ENCODE measurements at regions not wholly inside any gene's neighbourhood (a gene's known extent, or its start where the extent isn't known, plus 50 kb on each side); places are given as distances from the start of the nearest gene placed in this dataset.

DNA sequence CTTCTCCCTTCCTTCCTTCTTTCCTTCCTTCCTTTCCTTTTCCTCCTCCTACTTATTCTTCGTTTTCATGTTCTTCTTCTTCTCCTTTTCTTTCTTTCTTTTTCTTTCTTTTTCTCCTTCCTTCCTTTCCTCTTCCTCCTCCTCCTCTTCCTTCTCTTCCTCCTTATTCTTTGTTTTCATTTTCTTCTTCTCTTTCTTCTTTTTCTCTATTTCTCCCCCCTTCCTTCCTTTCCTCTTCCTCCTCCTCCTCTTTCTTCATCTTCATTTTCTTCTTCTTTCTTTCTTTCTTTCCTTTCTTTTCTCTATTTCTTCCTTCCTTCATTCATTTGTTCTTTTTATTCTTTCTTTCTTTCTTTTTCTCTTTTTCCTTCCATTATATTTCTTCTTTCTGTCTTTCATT lies 671.6 kb downstream of the IQCM start:
- H3K27me3 ChIP-seq (ENCODE audit: insufficient read depth, low read length, poor library complexity), result no peaks in the 10 kb centered on the region
- H3K4me3 ChIP-seq (ENCODE audit: low read depth in 1 of 2, low read length in 2 of 2), result no peak overlapping the region
- H3K36me3 ChIP-seq (ENCODE audit: insufficient read depth, low read length), result no peaks in the 10 kb centered on the region
- H3K27ac ChIP-seq (ENCODE audit: low read length), result no peak overlapping the region
- no peaks in the 10 kb centered on the region for H3K79me2 ChIP-seq (ENCODE audit: insufficient read depth, low read length)
- TF ChIP-seq EZH2 (IDR thresholded peaks at IDR 0.05; ENCODE audit: borderline replicate concordance, low read depth, low read length, severe bottlenecking) (no peak), CTCF (IDR thresholded peaks at IDR 0.05; ENCODE audit: borderline replicate concordance, extremely low read depth, low read length, poor library complexity, severe bottlenecking) (no peak)
- ATAC-seq (ENCODE audit: insufficient read depth, low read depth), result no peak
- no peak for DNase-seq
- no peak overlapping the region for H3K4me2 ChIP-seq (ENCODE audit: insufficient read depth, low read length)
- H3K9me3 ChIP-seq (ENCODE audit: insufficient read depth, low read length, severe bottlenecking), result no peaks in the 10 kb centered on the region
- no peaks in the 10 kb centered on the region for H3K4me1 ChIP-seq (ENCODE audit: insufficient read depth, low read length)
- no peak overlapping the region for H3K9ac ChIP-seq (ENCODE audit: low read depth, low read length)
- H4K20me1 ChIP-seq (ENCODE audit: insufficient read depth, low read length), result no peaks in the 10 kb centered on the region
- H2AFZ ChIP-seq (ENCODE audit: low read depth, low read length), result no peak overlapping the region

DNA sequence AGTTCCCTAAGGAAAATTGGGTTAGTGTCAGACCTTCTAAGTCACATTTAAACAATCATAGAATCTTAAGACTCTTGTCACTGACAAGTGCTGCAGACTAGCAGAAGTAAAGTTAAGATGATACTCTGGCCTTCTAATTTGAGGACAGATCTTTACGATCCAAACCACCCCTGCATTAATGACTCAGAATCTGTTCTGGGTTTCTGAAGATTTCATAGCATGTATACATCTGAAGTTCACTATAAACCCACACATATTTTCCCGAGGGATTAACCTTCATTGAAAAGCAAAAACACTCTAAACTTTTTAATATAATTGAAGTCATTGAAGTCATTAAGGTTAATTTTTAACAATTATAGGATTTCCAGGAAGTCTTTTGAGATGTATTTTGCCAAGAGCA lies 674.3 kb downstream of the IQCM start:
- ATAC-seq (ENCODE audit: insufficient read depth, low read depth), result no peak
- no peaks in the 10 kb centered on the region for H3K36me3 ChIP-seq (ENCODE audit: insufficient read depth, low read length)
- no peak overlapping the region for H3K4me3 ChIP-seq (ENCODE audit: low read depth in 1 of 2, low read length in 2 of 2)
- H4K20me1 ChIP-seq (ENCODE audit: insufficient read depth, low read length), result no peaks in the 10 kb centered on the region
- H3K4me2 ChIP-seq (ENCODE audit: insufficient read depth, low read length), result no peak overlapping the region
- H3K9ac ChIP-seq (ENCODE audit: low read depth, low read length), result no peak overlapping the region
- no peak for DNase-seq
- H3K79me2 ChIP-seq (ENCODE audit: insufficient read depth, low read length), result no peaks in the 10 kb centered on the region
- no peak for TF ChIP-seq CTCF (IDR thresholded peaks at IDR 0.05; ENCODE audit: borderline replicate concordance, extremely low read depth, low read length, poor library complexity, severe bottlenecking)
- TF ChIP-seq EZH2 (IDR thresholded peaks at IDR 0.05; ENCODE audit: borderline replicate concordance, low read depth, low read length, severe bottlenecking), result no peak
- no peaks in the 10 kb centered on the region for H3K27me3 ChIP-seq (ENCODE audit: insufficient read depth, low read length, poor library complexity)
- H3K9me3 ChIP-seq (ENCODE audit: insufficient read depth, low read length, severe bottlenecking), result no peaks in the 10 kb centered on the region
- H3K4me1 ChIP-seq (ENCODE audit: insufficient read depth, low read length), result no peaks in the 10 kb centered on the region
- H3K27ac ChIP-seq (ENCODE audit: low read length), result no peak overlapping the region
- H2AFZ ChIP-seq (ENCODE audit: low read depth, low read length), result no peak overlapping the region

DNA sequence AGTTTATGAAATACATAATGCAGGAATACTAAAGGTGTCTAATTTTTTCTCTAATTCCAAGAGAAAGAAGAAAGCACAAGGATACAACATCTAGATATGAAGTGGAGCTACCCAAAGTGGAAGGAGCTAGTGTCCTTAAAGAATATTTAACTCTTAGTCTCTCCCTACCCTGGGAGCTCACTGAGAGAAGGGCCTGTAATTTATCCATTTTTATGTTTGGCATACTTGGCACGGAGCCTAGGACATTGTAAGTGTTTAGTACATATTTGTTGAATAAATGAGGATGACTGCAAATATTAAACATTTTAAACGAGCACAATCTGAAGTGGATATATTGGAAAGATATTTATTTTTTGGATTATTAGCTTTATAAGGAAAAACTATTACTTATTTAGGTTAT lies 674.8 kb downstream of the IQCM start:
- TF ChIP-seq EZH2 (IDR thresholded peaks at IDR 0.05; ENCODE audit: borderline replicate concordance, low read depth, low read length, severe bottlenecking) (no peak), CTCF (IDR thresholded peaks at IDR 0.05; ENCODE audit: borderline replicate concordance, extremely low read depth, low read length, poor library complexity, severe bottlenecking) (no peak)
- Histone ChIP-seq H3K27me3 (ENCODE audit: insufficient read depth, low read length, poor library complexity) (no peaks in the 10 kb centered on the region), H3K79me2 (ENCODE audit: insufficient read depth, low read length) (no peaks in the 10 kb centered on the region), H2AFZ (ENCODE audit: low read depth, low read length) (no peak overlapping the region), H3K9me3 (ENCODE audit: insufficient read depth, low read length, severe bottlenecking) (no peaks in the 10 kb centered on the region), H3K36me3 (ENCODE audit: insufficient read depth, low read length) (no peaks in the 10 kb centered on the region), H3K4me1 (ENCODE audit: insufficient read depth, low read length) (no peaks in the 10 kb centered on the region), H3K4me2 (ENCODE audit: insufficient read depth, low read length) (no peak overlapping the region), H4K20me1 (ENCODE audit: insufficient read depth, low read length) (no peaks in the 10 kb centered on the region), H3K9ac (ENCODE audit: low read depth, low read length) (no peak overlapping the region), H3K27ac (ENCODE audit: low read length) (no peak overlapping the region), H3K4me3 (ENCODE audit: low read depth in 1 of 2, low read length in 2 of 2) (no peak overlapping the region)
- ATAC-seq (ENCODE audit: insufficient read depth, low read depth), result no peak
- DNase-seq, result no peak
